GM12864 (cell line): ENCODE measurements at regions not wholly inside any gene's neighbourhood (a gene's known extent, or its start where the extent isn't known, plus 50 kb on each side); places are given as distances from the start of the nearest gene placed in this dataset.

ENCODE experiments used
- DNase-seq: peaks from one replicate; pipeline ENCODE4 v3.0.0-alpha.2; 2011; ENCODE audit warnings: low read depth
- H3K4me3 ChIP-seq: 2 replicates; pipeline ENCODE4 v1.5.1; 2011; ENCODE audit warnings: mild to moderate bottlenecking, low read depth, low read length, control low read depth
- CTCF ChIP-seq: IDR thresholded peaks from 2 replicates; pipeline ENCODE4 v1.5.1; 2011; ENCODE audit warnings: low read depth, mild to moderate bottlenecking, moderate library complexity, low read length, control low read depth, inconsistent platforms; ENCODE audit errors: missing control alignments

- H3K4me3 ChIP-seq: no peak overlapping the region
- no peak for TF ChIP-seq CTCF
- no peak for DNase-seq
These were observed 59.1 kb upstream of the SIM2 start for GRCh38 chr21:36639769-36640168.

- no peak for DNase-seq
- no peak overlapping the region for H3K4me3 ChIP-seq
- TF ChIP-seq CTCF: no peak
These were observed 58.7 kb upstream of the SIM2 start for GRCh38 chr21:36640174-36640720.

GRCh38 chr21:36640721-36641244 lies 58.1 kb upstream of the SIM2 start:
- H3K4me3 ChIP-seq: no peak overlapping the region
- DNase-seq: no peak
- no peak for TF ChIP-seq CTCF

GRCh38 chr21:36641346-36641745 lies 57.6 kb upstream of the SIM2 start:
- no peak overlapping the region for H3K4me3 ChIP-seq
- TF ChIP-seq CTCF: no peak
- DNase-seq: no peak

GRCh38 chr21:36641886-36642285 lies 57.0 kb upstream of the SIM2 start:
- no peak for TF ChIP-seq CTCF
- H3K4me3 ChIP-seq: no peak overlapping the region
- no peak for DNase-seq

GRCh38 chr21:36642777-36643176 lies 56.1 kb upstream of the SIM2 start:
- DNase-seq: no peak
- no peak overlapping the region for H3K4me3 ChIP-seq
- TF ChIP-seq CTCF: no peak
